SK-N-SH treated with all-trans-retinoic acid at 6 μM for 48 hours (cell line): ENCODE measurements at regions not wholly inside any gene's neighbourhood (a gene's known extent, or its start where the extent isn't known, plus 50 kb on each side); places are given as distances from the start of the nearest gene placed in this dataset.

Experiments used
- ATAC-seq: fragments of 200-7000 bp; cut with Tn5 transposase; 3 replicates; pipeline ENCODE4 v1.9.1; 2020; ENCODE audit warnings: mild to moderate bottlenecking, moderate library complexity
- ARNTL ChIP-seq: fragments of 450-650 bp; formaldehyde crosslinking; IDR thresholded peaks from 2 replicates; pipeline ENCODE4 v1.5.0; 2020; ENCODE audit warnings: low read depth, mild to moderate bottlenecking, moderate library complexity, borderline replicate concordance
- BACH2 ChIP-seq: fragments of 250-450 bp; sonication (Bioruptor Pico); IDR thresholded peaks from 2 replicates; pipeline ENCODE4 v1.9.0; 2021; ENCODE audit warnings: mild to moderate bottlenecking, borderline replicate concordance
- CSDC2 ChIP-seq: fragments of 250-450 bp; sonication (Bioruptor Pico); IDR thresholded peaks from 2 replicates; pipeline ENCODE4 v1.5.0; 2020; ENCODE audit warnings: mild to moderate bottlenecking, moderate library complexity
- GLIS3 ChIP-seq: fragments of 250-450 bp; sonication (Bioruptor Pico); IDR thresholded peaks from 2 replicates; pipeline ENCODE4 v1.5.0; 2020; ENCODE audit warnings: mild to moderate bottlenecking, moderate library complexity
- ISL1 ChIP-seq: fragments of 250-450 bp; sonication (Bioruptor Pico); IDR thresholded peaks from 2 replicates; pipeline ENCODE4 v2.1.2; 2022; ENCODE audit warnings: mild to moderate bottlenecking, moderate library complexity
- OSR1 ChIP-seq: fragments of 250-450 bp; sonication (Bioruptor Pico); IDR thresholded peaks from 2 replicates; pipeline ENCODE4 v1.8.0; 2022; ENCODE audit warnings: moderate library complexity, mild to moderate bottlenecking, inconsistent platforms
- PPARA ChIP-seq: fragments of 250-450 bp; sonication (Bioruptor Pico); IDR thresholded peaks from 2 replicates; pipeline ENCODE4 v1.5.0; 2020; ENCODE audit warnings: mild to moderate bottlenecking, borderline replicate concordance
- RARB ChIP-seq: fragments of 250-450 bp; sonication (Bioruptor Pico); IDR thresholded peaks from 2 replicates; pipeline ENCODE4 v1.8.0; 2021; ENCODE audit warnings: mild to moderate bottlenecking, moderate library complexity
- SNAI2 ChIP-seq: fragments of 250-450 bp; sonication (Bioruptor Pico); IDR thresholded peaks from 2 replicates; pipeline ENCODE4 v1.5.0; 2020; ENCODE audit warnings: mild to moderate bottlenecking, moderate library complexity
- TCF4 ChIP-seq: fragments of 250-450 bp; sonication (Bioruptor Pico); IDR thresholded peaks from 2 replicates; pipeline ENCODE4 v1.8.0; 2021; ENCODE audit warnings: mild to moderate bottlenecking, moderate library complexity, borderline replicate concordance
- ZC3H10 ChIP-seq: fragments of 250-450 bp; sonication (Bioruptor Pico); IDR thresholded peaks from 2 replicates; pipeline ENCODE4 v1.5.1; 2021; ENCODE audit warnings: mild to moderate bottlenecking, moderate library complexity
- ZFP3 ChIP-seq: fragments of 250-450 bp; sonication (Bioruptor Pico); IDR thresholded peaks from 2 replicates; pipeline ENCODE4 v1.5.0; 2020; ENCODE audit warnings: mild to moderate bottlenecking, moderate library complexity
- ZFP30 ChIP-seq: fragments of 450-650 bp; formaldehyde crosslinking; IDR thresholded peaks from 2 replicates; pipeline ENCODE4 v1.5.0; 2022; ENCODE audit warnings: mild to moderate bottlenecking, moderate library complexity
- ZNF565 ChIP-seq: fragments of 450-650 bp; formaldehyde crosslinking; conservative IDR thresholded peaks from 2 replicates; pipeline ENCODE4 v1.5.0; 2020; ENCODE audit warnings: low read depth, mild to moderate bottlenecking, moderate library complexity
- ZNF70 ChIP-seq: fragments of 450-650 bp; formaldehyde crosslinking; IDR thresholded peaks from 2 replicates; pipeline ENCODE4 v1.5.0; 2020; ENCODE audit warnings: mild to moderate bottlenecking, moderate library complexity
- ZNF8 ChIP-seq: fragments of 450-650 bp; formaldehyde crosslinking; IDR thresholded peaks from 2 replicates; pipeline ENCODE4 v1.5.0; 2020; ENCODE audit warnings: mild to moderate bottlenecking, moderate library complexity
- TF ChIP-seq, protein P1 (sequence below): fragments of 250-450 bp; sonication (Bioruptor Pico); IDR thresholded peaks from 2 replicates; pipeline ENCODE4 v1.8.0; 2020; ENCODE audit warnings: mild to moderate bottlenecking, moderate library complexity, borderline replicate concordance
- TF ChIP-seq, protein P2 (sequence below): fragments of 250-450 bp; sonication (Bioruptor Pico); IDR thresholded peaks from 2 replicates; pipeline ENCODE4 v1.5.1; 2021; ENCODE audit warnings: mild to moderate bottlenecking, moderate library complexity
- TF ChIP-seq, protein P3 (sequence below): fragments of 250-450 bp; sonication (Bioruptor Pico); IDR thresholded peaks from 2 replicates; pipeline ENCODE4 v1.8.0; 2021; ENCODE audit warnings: low read depth, mild to moderate bottlenecking, moderate library complexity, borderline replicate concordance
- TF ChIP-seq, protein P4 (sequence below): fragments of 250-450 bp; sonication (Bioruptor Pico); IDR thresholded peaks from 2 replicates; pipeline ENCODE4 v1.5.1; 2020; ENCODE audit warnings: low read depth, mild to moderate bottlenecking, moderate library complexity
- TF ChIP-seq, protein P5 (sequence below): fragments of 250-450 bp; sonication (Bioruptor Pico); IDR thresholded peaks from 2 replicates; pipeline ENCODE4 v1.5.0; 2020; ENCODE audit warnings: mild to moderate bottlenecking, moderate library complexity

DNA sequence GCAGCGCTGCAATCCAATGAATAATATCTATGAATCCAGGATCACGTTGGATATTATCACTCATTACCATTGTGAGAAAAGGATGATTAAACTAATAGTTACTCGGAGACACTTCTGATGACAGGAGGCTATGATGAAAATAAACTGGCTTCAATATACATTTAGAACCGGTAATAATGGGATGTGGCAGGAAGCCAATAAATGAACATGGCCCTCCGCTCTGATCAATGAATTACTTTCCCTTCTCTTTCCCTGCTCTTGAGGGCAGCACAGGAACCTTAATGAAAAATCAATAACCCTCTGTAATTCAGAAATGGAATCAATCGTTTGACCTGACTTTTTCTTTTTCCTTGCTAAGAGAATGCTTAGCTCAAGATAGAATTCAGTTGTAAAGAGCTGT, 103.9 kb upstream of the PAQR3 start:
- no peak for ATAC-seq
- TF ChIP-seq TCF4 (CRISPR knock-in tag): no peak
- TF ChIP-seq, all 23 proteins: peak for 0

DNA sequence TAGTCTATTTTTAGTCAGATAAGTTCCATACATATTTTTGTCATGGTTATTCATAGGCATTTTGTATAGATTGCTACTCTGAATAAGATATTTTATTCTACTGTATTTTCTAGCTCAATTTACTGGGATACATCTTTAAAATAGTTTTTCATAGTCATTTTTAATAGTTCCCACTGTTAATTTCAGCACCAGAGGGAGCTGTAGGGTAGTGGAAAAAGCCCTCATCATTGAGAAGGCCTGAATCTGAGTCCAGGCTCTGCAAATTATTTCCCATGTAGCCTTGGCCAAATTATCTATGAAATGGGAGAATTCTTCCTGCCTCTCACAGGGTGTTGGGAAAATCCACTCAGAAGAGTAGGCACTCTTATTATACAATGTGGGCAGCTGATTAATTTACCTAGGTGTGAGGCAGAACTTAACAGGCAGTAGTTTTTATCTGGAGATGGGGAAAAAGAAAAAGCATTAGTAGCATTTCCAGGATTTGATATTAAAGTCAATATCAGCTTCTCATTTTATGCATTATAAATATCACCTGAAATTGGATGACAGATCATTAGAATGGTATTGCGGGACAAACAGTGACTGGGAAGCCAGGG, 102.9 kb upstream of the PAQR3 start:
- no peak for TF ChIP-seq GLIS3 (CRISPR knock-in tag)
- no peak for TF ChIP-seq ZFP3 (CRISPR knock-in tag)
- TF ChIP-seq, protein P1, sequence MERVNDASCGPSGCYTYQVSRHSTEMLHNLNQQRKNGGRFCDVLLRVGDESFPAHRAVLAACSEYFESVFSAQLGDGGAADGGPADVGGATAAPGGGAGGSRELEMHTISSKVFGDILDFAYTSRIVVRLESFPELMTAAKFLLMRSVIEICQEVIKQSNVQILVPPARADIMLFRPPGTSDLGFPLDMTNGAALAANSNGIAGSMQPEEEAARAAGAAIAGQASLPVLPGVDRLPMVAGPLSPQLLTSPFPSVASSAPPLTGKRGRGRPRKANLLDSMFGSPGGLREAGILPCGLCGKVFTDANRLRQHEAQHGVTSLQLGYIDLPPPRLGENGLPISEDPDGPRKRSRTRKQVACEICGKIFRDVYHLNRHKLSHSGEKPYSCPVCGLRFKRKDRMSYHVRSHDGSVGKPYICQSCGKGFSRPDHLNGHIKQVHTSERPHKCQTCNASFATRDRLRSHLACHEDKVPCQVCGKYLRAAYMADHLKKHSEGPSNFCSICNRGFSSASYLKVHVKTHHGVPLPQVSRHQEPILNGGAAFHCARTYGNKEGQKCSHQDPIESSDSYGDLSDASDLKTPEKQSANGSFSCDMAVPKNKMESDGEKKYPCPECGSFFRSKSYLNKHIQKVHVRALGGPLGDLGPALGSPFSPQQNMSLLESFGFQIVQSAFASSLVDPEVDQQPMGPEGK (CRISPR knock-in tag): no peak
- peak; percentile 74; the same call in 2 of the 3 replicates for ATAC-seq

DNA sequence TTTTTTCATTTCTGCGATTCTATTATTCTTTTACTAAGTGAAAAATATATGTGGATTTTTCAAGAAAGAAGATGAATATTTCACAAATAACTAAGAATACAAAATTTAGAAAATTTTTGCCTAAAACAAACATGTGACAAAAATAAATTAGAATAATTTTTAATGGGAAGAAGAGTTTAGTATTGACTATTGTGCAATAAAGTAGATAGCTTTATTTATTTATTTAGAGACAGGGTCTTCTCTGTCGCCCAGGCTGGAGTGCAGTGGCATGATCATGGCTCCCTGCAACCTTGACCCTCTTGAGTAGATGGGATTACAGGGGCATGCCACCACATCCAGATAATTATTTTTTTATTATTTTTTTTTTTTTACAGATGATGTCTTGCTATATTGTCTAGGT, 95.3 kb upstream of the PAQR3 start:
- TF ChIP-seq BACH2: no peak
- TF ChIP-seq ISL1: no peak
- no peak for TF ChIP-seq ZFP3 (CRISPR knock-in tag)
- TF ChIP-seq, protein P2, sequence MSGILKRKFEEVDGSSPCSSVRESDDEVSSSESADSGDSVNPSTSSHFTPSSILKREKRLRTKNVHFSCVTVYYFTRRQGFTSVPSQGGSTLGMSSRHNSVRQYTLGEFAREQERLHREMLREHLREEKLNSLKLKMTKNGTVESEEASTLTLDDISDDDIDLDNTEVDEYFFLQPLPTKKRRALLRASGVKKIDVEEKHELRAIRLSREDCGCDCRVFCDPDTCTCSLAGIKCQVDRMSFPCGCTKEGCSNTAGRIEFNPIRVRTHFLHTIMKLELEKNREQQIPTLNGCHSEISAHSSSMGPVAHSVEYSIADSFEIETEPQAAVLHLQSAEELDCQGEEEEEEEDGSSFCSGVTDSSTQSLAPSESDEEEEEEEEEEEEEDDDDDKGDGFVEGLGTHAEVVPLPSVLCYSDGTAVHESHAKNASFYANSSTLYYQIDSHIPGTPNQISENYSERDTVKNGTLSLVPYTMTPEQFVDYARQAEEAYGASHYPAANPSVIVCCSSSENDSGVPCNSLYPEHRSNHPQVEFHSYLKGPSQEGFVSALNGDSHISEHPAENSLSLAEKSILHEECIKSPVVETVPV (CRISPR knock-in tag): no peak
- no peak for TF ChIP-seq RARB (CRISPR knock-in tag)
- no peak for TF ChIP-seq ZFP30 (CRISPR knock-in tag)
- no peak for TF ChIP-seq OSR1 (CRISPR knock-in tag)
- no peak for TF ChIP-seq GLIS3 (CRISPR knock-in tag)
- TF ChIP-seq ARNTL (CRISPR knock-in tag): no peak
- TF ChIP-seq SNAI2: no peak
- TF ChIP-seq CSDC2: no peak
- TF ChIP-seq TCF4 (CRISPR knock-in tag): no peak
- no peak for TF ChIP-seq PPARA (CRISPR knock-in tag)
- TF ChIP-seq, protein P1 (CRISPR knock-in tag): no peak
- TF ChIP-seq ZNF565 (CRISPR knock-in tag): no peak
- TF ChIP-seq, protein P3, sequence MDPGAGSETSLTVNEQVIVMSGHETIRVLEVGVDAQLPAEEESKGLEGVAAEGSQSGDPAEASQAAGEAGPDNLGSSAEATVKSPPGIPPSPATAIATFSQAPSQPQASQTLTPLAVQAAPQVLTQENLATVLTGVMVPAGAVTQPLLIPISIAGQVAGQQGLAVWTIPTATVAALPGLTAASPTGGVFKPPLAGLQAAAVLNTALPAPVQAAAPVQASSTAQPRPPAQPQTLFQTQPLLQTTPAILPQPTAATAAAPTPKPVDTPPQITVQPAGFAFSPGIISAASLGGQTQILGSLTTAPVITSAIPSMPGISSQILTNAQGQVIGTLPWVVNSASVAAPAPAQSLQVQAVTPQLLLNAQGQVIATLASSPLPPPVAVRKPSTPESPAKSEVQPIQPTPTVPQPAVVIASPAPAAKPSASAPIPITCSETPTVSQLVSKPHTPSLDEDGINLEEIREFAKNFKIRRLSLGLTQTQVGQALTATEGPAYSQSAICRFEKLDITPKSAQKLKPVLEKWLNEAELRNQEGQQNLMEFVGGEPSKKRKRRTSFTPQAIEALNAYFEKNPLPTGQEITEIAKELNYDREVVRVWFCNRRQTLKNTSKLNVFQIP (CRISPR knock-in tag): no peak
- TF ChIP-seq ZNF8 (CRISPR knock-in tag): no peak
- TF ChIP-seq ZC3H10 (CRISPR knock-in tag): no peak
- ATAC-seq: no peak

DNA sequence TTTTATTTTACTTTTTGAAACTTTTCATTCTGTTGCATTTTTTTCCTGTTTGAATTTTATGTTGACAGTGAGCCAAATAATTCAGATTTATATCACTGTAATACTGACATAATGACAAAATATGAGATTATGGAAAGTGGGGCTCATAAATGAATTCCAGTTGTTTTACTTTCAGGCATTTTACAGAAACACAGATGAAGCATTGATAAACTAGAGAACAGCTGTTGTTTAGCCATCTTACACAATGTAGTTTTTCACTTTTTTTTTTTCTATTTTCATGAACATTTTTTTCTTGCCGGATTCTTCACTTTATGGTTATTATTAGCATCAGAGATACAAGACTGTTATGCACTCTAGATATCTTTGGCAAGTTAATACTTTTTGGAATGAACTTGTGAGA, 91.7 kb upstream of the PAQR3 start:
- TF ChIP-seq ARNTL (CRISPR knock-in tag) (no peak), ZNF8 (CRISPR knock-in tag) (no peak), TCF4 (CRISPR knock-in tag) (peak; percentile 86; the same call in 1 of the 2 replicates), ZNF565 (CRISPR knock-in tag) (no peak), ZNF70 (no peak), PPARA (CRISPR knock-in tag) (no peak), ZC3H10 (CRISPR knock-in tag) (no peak), BACH2 (no peak), CSDC2 (no peak), ISL1 (peak; percentile 69)
- TF ChIP-seq, protein P4, sequence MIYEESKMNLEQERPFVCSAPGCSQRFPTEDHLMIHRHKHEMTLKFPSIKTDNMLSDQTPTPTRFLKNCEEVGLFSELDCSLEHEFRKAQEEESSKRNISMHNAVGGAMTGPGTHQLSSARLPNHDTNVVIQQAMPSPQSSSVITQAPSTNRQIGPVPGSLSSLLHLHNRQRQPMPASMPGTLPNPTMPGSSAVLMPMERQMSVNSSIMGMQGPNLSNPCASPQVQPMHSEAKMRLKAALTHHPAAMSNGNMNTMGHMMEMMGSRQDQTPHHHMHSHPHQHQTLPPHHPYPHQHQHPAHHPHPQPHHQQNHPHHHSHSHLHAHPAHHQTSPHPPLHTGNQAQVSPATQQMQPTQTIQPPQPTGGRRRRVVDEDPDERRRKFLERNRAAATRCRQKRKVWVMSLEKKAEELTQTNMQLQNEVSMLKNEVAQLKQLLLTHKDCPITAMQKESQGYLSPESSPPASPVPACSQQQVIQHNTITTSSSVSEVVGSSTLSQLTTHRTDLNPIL (CRISPR knock-in tag): no peak
- TF ChIP-seq, protein P5, sequence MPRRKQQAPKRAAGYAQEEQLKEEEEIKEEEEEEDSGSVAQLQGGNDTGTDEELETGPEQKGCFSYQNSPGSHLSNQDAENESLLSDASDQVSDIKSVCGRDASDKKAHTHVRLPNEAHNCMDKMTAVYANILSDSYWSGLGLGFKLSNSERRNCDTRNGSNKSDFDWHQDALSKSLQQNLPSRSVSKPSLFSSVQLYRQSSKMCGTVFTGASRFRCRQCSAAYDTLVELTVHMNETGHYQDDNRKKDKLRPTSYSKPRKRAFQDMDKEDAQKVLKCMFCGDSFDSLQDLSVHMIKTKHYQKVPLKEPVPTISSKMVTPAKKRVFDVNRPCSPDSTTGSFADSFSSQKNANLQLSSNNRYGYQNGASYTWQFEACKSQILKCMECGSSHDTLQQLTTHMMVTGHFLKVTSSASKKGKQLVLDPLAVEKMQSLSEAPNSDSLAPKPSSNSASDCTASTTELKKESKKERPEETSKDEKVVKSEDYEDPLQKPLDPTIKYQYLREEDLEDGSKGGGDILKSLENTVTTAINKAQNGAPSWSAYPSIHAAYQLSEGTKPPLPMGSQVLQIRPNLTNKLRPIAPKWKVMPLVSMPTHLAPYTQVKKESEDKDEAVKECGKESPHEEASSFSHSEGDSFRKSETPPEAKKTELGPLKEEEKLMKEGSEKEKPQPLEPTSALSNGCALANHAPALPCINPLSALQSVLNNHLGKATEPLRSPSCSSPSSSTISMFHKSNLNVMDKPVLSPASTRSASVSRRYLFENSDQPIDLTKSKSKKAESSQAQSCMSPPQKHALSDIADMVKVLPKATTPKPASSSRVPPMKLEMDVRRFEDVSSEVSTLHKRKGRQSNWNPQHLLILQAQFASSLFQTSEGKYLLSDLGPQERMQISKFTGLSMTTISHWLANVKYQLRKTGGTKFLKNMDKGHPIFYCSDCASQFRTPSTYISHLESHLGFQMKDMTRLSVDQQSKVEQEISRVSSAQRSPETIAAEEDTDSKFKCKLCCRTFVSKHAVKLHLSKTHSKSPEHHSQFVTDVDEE (CRISPR knock-in tag): peak; percentile 35; the same call in 1 of the 2 replicates

More for the DNA sequence above, 91.7 kb upstream of the PAQR3 start:
- no peak for ATAC-seq
